ENCODE measurements at regions not wholly inside any gene's neighbourhood (a gene's known extent, or its start where the extent isn't known, plus 50 kb on each side); places are given as distances from the start of the nearest gene placed in this dataset.

DNA sequence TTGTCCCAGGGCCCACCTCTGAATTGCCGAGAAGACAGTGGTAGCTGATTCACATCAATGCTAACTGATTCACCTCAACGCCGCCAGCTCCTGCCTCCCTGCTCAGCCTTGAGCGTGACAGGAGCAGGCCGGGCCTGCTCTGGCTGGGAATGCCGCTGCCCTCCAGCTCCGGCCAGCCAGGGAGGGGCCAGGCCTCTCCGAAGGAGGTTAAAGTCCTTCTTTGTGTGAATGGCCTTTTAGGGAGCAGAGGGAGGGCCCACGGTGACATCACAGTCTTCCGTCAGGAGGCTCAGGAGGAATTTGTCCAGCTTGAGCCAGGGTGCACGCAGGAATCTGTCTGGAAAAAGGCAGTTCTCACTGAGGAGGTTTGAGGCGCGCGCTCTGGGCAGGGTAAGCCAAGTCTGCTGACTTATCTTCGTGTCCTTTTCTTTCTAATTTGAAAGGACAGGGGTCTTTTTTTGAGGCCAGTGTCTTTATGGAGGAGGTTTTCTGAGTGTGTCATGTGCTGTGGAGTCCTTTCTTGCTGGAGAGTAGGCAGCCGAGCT, 82.7 kb downstream of the C9orf152 start (continued):
- TF ChIP-seq ATF1 (CRISPR knock-in tag; IDR thresholded peaks at IDR 0.05) (peak; percentile 51; the same call in 1 of the 2 replicates), SMC3 (IDR thresholded peaks at IDR 0.05; ENCODE audit: low read length) (no peak), ARNT (IDR thresholded peaks at IDR 0.05) (no peak), CBX5 (CRISPR knock-in tag; IDR thresholded peaks at IDR 0.05; ENCODE audit: borderline replicate concordance) (no peak; the same call in 1 of the 2 replicates), ASH2L (IDR thresholded peaks at IDR 0.05; ENCODE audit: insufficient read length, low read depth, low read length) (peak; percentile 57), ZMYM4 (CRISPR knock-in tag; IDR thresholded peaks at IDR 0.05) (peak; percentile 92), SMAD3 (CRISPR knock-in tag; IDR thresholded peaks at IDR 0.05) (no peak), ZNF816 (CRISPR knock-in tag; IDR thresholded peaks at IDR 0.05; ENCODE audit: borderline replicate concordance) (no peak), ZNF670 (CRISPR knock-in tag; IDR thresholded peaks at IDR 0.05; ENCODE audit: borderline replicate concordance) (no peak), FOXA1 (IDR thresholded peaks at IDR 0.05) (no peak), FOXA1 (CRISPR knock-in tag; IDR thresholded peaks at IDR 0.05) (no peak), SAP130 (CRISPR knock-in tag; IDR thresholded peaks at IDR 0.05; ENCODE audit: low read depth) (peak; percentile 93), SNAPC2 (CRISPR knock-in tag; IDR thresholded peaks at IDR 0.05) (no peak), NR2F6 (IDR thresholded peaks at IDR 0.05) (0 out of 2 replicates have a peak, but pooled peaks have one; percentile 23), NR2F6 (CRISPR knock-in tag; IDR thresholded peaks at IDR 0.05) (peak; percentile 56), ZNF781 (CRISPR knock-in tag; IDR thresholded peaks at IDR 0.05; ENCODE audit: borderline replicate concordance, not compliant biosample characterization) (no peak)
- TF ChIP-seq, protein P1, sequence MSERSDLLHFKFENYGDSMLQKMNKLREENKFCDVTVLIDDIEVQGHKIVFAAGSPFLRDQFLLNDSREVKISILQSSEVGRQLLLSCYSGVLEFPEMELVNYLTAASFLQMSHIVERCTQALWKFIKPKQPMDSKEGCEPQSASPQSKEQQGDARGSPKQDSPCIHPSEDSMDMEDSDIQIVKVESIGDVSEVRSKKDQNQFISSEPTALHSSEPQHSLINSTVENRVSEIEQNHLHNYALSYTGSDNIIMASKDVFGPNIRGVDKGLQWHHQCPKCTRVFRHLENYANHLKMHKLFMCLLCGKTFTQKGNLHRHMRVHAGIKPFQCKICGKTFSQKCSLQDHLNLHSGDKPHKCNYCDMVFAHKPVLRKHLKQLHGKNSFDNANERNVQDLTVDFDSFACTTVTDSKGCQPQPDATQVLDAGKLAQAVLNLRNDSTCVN (CRISPR knock-in tag; IDR thresholded peaks at IDR 0.05; ENCODE audit: borderline replicate concordance), result peak; percentile 65; the same call in 1 of the 2 replicates
- TF ChIP-seq, protein P2, sequence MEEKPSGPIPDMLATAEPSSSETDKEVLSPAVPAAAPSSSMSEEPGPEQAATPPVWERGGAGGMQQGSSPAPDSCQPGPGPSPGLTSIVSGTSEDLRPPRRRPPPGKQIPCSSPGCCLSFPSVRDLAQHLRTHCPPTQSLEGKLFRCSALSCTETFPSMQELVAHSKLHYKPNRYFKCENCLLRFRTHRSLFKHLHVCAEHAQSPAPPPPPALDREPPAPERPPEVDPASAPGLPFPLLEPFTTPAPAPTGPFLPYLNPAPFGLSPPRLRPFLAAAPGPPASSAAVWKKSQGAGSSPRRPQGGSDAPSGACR (CRISPR knock-in tag; IDR thresholded peaks at IDR 0.05), result no peak
- TF ChIP-seq, protein P3, sequence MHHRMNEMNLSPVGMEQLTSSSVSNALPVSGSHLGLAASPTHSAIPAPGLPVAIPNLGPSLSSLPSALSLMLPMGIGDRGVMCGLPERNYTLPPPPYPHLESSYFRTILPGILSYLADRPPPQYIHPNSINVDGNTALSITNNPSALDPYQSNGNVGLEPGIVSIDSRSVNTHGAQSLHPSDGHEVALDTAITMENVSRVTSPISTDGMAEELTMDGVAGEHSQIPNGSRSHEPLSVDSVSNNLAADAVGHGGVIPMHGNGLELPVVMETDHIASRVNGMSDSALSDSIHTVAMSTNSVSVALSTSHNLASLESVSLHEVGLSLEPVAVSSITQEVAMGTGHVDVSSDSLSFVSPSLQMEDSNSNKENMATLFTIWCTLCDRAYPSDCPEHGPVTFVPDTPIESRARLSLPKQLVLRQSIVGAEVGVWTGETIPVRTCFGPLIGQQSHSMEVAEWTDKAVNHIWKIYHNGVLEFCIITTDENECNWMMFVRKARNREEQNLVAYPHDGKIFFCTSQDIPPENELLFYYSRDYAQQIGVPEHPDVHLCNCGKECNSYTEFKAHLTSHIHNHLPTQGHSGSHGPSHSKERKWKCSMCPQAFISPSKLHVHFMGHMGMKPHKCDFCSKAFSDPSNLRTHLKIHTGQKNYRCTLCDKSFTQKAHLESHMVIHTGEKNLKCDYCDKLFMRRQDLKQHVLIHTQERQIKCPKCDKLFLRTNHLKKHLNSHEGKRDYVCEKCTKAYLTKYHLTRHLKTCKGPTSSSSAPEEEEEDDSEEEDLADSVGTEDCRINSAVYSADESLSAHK (CRISPR knock-in tag; IDR thresholded peaks at IDR 0.05; ENCODE audit: borderline replicate concordance), result no peak
- TF ChIP-seq, protein P4, sequence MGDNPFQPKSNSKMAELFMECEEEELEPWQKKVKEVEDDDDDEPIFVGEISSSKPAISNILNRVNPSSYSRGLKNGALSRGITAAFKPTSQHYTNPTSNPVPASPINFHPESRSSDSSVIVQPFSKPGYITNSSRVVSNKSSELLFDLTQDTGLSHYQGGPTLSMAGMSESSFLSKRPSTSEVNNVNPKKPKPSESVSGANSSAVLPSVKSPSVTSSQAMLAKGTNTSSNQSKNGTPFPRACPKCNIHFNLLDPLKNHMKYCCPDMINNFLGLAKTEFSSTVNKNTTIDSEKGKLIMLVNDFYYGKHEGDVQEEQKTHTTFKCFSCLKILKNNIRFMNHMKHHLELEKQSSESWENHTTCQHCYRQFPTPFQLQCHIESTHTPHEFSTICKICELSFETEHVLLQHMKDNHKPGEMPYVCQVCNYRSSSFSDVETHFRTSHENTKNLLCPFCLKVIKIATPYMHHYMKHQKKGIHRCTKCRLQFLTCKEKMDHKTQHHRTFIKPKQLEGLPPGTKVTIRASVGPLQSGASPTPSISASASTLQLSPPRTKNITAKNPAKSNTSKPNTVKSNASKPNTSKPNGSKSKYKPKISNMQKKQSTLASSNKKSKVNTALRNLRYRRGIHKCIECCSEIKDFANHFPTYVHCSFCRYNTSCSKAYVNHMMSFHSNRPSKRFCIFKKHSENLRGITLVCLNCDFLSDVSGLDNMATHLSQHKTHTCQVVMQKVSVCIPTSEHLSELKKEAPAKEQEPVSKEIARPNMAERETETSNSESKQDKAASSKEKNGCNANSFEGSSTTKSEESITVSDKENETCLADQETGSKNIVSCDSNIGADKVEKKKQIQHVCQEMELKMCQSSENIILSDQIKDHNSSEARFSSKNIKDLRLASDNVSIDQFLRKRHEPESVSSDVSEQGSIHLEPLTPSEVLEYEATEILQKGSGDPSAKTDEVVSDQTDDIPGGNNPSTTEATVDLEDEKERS (CRISPR knock-in tag; IDR thresholded peaks at IDR 0.05), result no peak
- TF ChIP-seq, protein P5, sequence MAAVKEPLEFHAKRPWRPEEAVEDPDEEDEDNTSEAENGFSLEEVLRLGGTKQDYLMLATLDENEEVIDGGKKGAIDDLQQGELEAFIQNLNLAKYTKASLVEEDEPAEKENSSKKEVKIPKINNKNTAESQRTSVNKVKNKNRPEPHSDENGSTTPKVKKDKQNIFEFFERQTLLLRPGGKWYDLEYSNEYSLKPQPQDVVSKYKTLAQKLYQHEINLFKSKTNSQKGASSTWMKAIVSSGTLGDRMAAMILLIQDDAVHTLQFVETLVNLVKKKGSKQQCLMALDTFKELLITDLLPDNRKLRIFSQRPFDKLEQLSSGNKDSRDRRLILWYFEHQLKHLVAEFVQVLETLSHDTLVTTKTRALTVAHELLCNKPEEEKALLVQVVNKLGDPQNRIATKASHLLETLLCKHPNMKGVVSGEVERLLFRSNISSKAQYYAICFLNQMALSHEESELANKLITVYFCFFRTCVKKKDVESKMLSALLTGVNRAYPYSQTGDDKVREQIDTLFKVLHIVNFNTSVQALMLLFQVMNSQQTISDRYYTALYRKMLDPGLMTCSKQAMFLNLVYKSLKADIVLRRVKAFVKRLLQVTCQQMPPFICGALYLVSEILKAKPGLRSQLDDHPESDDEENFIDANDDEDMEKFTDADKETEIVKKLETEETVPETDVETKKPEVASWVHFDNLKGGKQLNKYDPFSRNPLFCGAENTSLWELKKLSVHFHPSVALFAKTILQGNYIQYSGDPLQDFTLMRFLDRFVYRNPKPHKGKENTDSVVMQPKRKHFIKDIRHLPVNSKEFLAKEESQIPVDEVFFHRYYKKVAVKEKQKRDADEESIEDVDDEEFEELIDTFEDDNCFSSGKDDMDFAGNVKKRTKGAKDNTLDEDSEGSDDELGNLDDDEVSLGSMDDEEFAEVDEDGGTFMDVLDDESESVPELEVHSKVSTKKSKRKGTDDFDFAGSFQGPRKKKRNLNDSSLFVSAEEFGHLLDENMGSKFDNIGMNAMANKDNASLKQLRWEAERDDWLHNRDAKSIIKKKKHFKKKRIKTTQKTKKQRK (IDR thresholded peaks at IDR 0.05; ENCODE audit: low read length), result no peak
